Activated naive CD4-positive, alpha-beta T cell treated with anti-CD3 and anti-CD28 coated beads, Interleukin-2, amount 50 U/mL, for 72 hours (primary cell): ENCODE measurements at regions not wholly inside any gene's neighbourhood (a gene's known extent, or its start where the extent isn't known, plus 50 kb on each side); places are given as distances from the start of the nearest gene placed in this dataset.
A peak's percentile ranks its signal among the peaks of the same experiment; 100 is the strongest.
"Not testable (repeated sequence)": the region's sequence is repeated elsewhere in the genome, so short reads cannot be mapped to it uniquely, and the experiment has no call there.

Source experiments
- ATAC-seq, 2 donors: fragments of 150-1000 bp; cut with Tn5 transposase; 2 replicates each; pipeline ENCODE4 v1.10.0; 2021; ENCODE audit warnings: mild to moderate bottlenecking in 2 of 2, moderate library complexity in 2 of 2
- DNase-seq, 2 donors: peaks; one replicate each; pipeline ENCODE4 v3.0.0; 2021 to 2022; ENCODE audit warnings: low spot score in 2 of 2
- H3K27ac Mint-ChIP-seq, 2 donors: one replicate each; pipeline ENCODE4 v1.8.0; 2022; ENCODE audit warnings: mild to moderate bottlenecking in 2 of 2, mixed read lengths in 2 of 2
- H3K36me3 Mint-ChIP-seq, 2 donors: one replicate each; pipeline ENCODE4 v1.8.0; 2022; ENCODE audit warnings: mixed read lengths in 2 of 2
- H3K9me3 Mint-ChIP-seq, 2 donors: one replicate each; pipeline ENCODE4 v1.8.0; 2022; ENCODE audit warnings: mixed read lengths in 2 of 2

DNA sequence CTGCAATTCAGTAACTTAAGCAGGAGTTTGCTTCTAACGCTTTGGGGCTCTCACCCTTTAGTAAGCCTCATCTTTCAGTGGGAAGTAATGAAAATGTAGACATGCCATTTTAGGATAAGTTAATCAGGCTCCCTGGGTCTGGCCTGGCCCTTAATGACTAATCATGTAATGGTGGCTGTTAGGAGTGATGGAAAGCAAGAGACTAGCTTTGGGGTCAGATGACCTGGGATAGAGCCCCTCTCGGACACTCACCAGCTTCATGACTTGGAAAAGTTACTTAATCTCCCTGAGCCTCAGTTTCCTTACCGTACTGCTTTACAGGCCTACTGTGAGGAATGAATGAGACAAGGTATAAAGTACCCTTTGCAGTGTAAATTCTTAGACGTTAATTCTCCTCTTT lies 194.4 kb downstream of the LPIN1 start:
- no peak overlapping the region for H3K27ac Mint-ChIP-seq
- ATAC-seq (no peak), DNase-seq (no peak)
- peaks cover 0 to 4% of the 10 kb centered on the region in 2 donors for H3K9me3 Mint-ChIP-seq
- no peaks in the 10 kb centered on the region for H3K36me3 Mint-ChIP-seq

GRCh38 chr2:11941201-11942177 lies 195.1 kb downstream of the LPIN1 start:
- no peak for DNase-seq

GRCh38 chr2:11942178-11942569 lies 195.7 kb downstream of the LPIN1 start:
- no peaks in the 10 kb centered on the region for H3K36me3 Mint-ChIP-seq
- no peak for ATAC-seq
- H3K9me3 Mint-ChIP-seq, result peaks cover 2 to 4% of the 10 kb centered on the region in 2 donors
- no peak overlapping the region for H3K27ac Mint-ChIP-seq
- DNase-seq, result no peak

More at GRCh38 chr2:11941201-11942177, 195.1 kb downstream of the LPIN1 start:
- Mint-ChIP-seq H3K27ac (no peak overlapping the region), H3K9me3 (peaks cover 0 to 4% of the 10 kb centered on the region in 2 donors), H3K36me3 (no peaks in the 10 kb centered on the region)
- no peak for ATAC-seq

GRCh38 chr2:11944311-11944710 lies 197.9 kb downstream of the LPIN1 start:
- H3K36me3 Mint-ChIP-seq, result no peaks in the 10 kb centered on the region
- ATAC-seq (no peak), DNase-seq (no peak)
- H3K27ac Mint-ChIP-seq, result no peak overlapping the region
- peaks cover 0 to 3% of the 10 kb centered on the region in 2 donors for H3K9me3 Mint-ChIP-seq

DNA sequence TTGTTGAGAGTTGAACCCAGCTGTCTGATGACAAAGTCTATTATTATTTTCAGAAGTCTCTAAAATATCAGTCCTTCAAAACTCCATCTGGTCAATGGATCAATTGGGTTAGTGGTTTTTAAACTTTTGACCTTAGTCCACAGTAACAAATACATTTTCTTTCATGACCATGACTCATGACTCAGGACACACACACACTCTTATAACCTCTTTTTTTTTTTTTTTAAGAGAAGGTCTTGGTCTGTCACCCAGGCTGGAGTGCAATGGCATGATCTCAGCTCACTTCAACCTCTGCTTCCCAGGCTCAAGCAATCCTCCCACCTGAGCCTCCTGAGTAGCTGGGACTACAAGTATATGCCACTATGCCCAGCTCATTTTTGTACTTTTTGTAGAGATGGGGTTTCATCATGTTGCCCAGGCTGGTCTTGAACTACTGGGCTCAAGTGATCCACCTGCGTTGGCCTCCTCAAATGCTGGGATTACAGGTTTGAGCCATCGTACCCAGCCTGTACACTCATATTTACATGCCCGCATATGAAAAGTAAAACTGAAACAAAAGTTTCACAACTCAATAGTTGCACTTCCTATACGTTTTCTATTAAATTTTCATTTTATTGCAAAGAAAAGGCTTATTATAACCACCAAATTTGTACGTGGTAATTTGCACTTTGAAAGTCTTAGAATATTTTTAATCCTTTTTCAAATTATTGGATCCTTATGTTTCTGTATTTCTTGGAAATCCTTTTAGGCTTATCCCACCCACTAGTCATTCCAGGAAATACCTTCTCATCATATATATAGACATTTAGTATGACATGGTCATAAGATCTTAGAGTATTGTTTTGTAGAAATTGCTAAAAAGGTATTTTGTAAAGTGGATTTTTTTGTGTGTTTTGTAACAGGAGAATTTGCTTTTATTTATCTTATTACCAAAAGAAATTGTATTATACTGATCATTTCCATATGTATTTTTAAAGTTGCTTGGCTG lies 199.0 kb downstream of the LPIN1 start:
- H3K27ac Mint-ChIP-seq, result no peak overlapping the region

DNA sequence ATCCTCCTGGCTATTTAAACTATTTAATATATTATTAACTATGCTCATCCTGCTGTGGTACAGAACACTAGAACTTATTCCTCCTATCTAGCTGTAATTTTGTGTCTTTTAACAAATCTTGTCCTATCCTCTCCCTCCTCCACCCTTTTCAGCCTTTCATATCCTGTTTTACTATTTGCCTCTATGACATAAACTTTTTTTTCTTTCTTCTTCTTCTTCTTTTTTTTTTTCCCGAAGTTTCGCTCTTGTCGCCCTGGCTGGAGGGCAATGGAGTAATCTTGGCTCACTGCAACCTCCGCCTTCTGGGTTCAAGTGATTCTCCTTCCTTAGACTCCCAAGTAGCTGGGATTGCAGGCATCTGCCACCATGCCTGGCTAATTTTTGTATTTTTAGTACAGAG lies 201.5 kb downstream of the LPIN1 start:
- Mint-ChIP-seq H3K36me3 (no peaks in the 10 kb centered on the region), H3K9me3 (peaks cover 0 to 3% of the 10 kb centered on the region in 2 donors), H3K27ac (no peak overlapping the region)
- DNase-seq (no peak), ATAC-seq (no peak)

More for the DNA sequence above, 199.0 kb downstream of the LPIN1 start:
- Mint-ChIP-seq H3K36me3 (no peaks in the 10 kb centered on the region), H3K9me3 (peaks cover 0 to 3% of the 10 kb centered on the region in 2 donors)
- DNase-seq (no peak), ATAC-seq (peak; percentile 67 to 87)

GRCh38 chr2:11949732-11950523 lies 203.5 kb downstream of the LPIN1 start:
- H3K27ac Mint-ChIP-seq, result no peak overlapping the region
- ATAC-seq, result no peak
- peaks cover 0 to 4% of the 10 kb centered on the region in 2 donors for H3K36me3 Mint-ChIP-seq
- no peak for DNase-seq
- peaks cover 3 to 5% of the 10 kb centered on the region in 2 donors for H3K9me3 Mint-ChIP-seq

DNA sequence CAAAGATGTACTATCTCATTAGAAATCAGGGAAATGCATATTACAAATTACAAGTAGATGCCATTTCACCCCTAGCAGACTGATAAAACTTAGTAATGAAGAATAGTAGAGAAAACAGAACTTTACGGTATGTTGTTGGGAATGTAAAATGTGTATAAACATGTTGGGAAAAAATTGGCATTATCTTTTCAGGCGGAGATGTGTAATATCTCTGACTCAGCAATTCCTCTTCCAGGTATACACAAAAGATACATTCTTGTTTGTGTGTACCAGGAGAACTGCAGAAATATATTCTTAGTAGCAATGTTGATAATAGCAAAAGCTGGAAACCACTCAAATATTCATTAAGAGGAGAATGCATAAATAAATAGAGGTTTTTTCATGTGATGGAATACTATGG lies 204.5 kb downstream of the LPIN1 start:
- H3K9me3 Mint-ChIP-seq, result peaks cover 3 to 5% of the 10 kb centered on the region in 2 donors
- ATAC-seq (no peak), DNase-seq (no peak)

GRCh38 chr2:11951492-11951891 lies 205.1 kb downstream of the LPIN1 start:
- not testable (repeated sequence) for H3K9me3 Mint-ChIP-seq, H3K36me3 Mint-ChIP-seq, ATAC-seq, H3K27ac Mint-ChIP-seq, DNase-seq

More for the DNA sequence above, 204.5 kb downstream of the LPIN1 start:
- Mint-ChIP-seq H3K27ac (no peak overlapping the region), H3K36me3 (peaks cover 0 to 4% of the 10 kb centered on the region in 2 donors)

- ATAC-seq (no peak), DNase-seq (no peak)
- peaks cover 0 to 4% of the 10 kb centered on the region in 2 donors for H3K36me3 Mint-ChIP-seq
- H3K27ac Mint-ChIP-seq, result no peak overlapping the region
- peaks cover 0 to 5% of the 10 kb centered on the region in 2 donors for H3K9me3 Mint-ChIP-seq
Measured at GRCh38 chr2:11953258-11953657, 206.8 kb downstream of the LPIN1 start.

DNA sequence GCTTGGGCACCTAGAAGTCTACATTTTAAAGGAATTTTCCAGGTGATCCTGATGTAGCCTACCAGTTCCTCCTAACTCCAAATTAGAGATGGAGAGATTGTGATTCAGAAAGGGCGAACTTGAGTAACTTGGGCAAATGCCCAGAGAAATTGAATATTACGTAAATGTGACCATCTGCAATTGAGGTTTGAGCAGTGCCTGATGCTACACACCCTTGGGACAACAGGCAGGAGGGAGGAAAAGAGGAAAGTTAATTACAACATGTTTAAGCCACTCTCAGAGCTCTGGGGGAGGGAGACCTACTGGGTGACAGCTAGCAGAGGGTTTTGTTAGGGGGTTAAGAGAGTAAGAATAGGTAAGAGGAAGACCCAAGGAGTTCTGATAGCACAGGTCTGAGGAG lies 208.9 kb downstream of the LPIN1 start:
- peaks cover 0 to 4% of the 10 kb centered on the region in 2 donors for H3K36me3 Mint-ChIP-seq
- H3K27ac Mint-ChIP-seq, result no peak overlapping the region
- ATAC-seq, result no peak

GRCh38 chr2:11955884-11956291 lies 209.5 kb downstream of the LPIN1 start:
- ATAC-seq, result no peak
- Mint-ChIP-seq H3K36me3 (peaks cover 0 to 4% of the 10 kb centered on the region in 2 donors), H3K9me3 (peaks cover 0 to 9% of the 10 kb centered on the region in 2 donors), H3K27ac (no peak overlapping the region)
- DNase-seq, result no peak

More for the DNA sequence above, 208.9 kb downstream of the LPIN1 start:
- DNase-seq, result no peak
- H3K9me3 Mint-ChIP-seq, result peaks cover 0 to 5% of the 10 kb centered on the region in 2 donors

DNA sequence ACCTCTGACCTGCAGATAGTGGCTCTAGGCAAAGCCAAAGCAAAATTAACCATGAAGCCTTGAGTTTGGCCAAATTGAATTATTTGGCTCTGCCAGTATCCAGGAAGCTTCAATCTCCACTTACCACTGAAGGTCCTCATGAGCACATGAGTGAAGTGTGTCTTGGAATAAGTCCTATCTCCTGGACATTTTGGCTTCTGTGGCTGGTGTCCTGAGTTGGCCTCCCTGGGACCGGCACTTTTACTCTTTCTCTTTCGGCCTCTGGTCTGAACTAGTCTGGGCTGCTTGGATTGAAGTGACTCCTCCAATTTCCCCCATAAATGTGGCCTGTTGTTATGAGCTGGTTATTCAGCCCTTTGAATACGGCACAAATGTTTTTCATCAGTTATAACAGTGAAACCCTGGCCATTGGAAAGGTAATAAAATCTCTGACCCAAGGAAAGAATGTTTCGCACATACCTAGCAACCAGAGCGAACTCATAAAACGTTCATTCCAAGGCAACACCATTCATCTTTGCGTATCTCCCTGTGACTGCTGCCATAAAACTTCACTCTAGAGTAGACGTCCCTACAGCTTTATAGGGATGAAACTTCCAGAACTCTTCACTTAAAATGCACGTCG lies 216.4 kb downstream of the LPIN1 start:
- no peak for ATAC-seq
- Mint-ChIP-seq H3K27ac (peak overlapping the region in 1 of 2 donors; percentile 40), H3K9me3 (peaks cover 0 to 5% of the 10 kb centered on the region in 2 donors), H3K36me3 (no peaks in the 10 kb centered on the region)
- no peak for DNase-seq

DNA sequence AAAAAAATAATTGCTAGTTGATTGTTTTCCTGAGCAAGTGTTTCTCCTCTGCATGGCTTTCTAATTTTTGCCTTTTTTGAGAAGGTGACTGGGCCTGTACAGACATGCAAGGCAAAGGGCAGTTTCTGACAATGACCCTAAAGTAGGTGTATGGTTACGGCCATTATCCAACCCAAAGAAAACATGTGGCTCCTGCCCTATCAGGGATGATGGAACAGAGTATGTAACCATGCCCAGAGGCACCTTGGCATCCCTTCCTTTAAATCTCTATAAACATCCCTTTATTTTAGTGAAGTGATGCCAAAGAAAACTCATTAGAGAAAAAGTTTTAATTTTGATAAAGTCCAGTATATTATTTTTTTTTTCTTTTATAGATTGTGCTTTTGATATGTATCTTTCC lies 217.5 kb downstream of the LPIN1 start:
- ATAC-seq (no peak), DNase-seq (no peak)
- H3K27ac Mint-ChIP-seq, result no peak overlapping the region
- no peaks in the 10 kb centered on the region for H3K36me3 Mint-ChIP-seq
- H3K9me3 Mint-ChIP-seq, result peaks cover 0 to 5% of the 10 kb centered on the region in 2 donors

GRCh38 chr2:11967946-11968465 lies 221.6 kb downstream of the LPIN1 start:
- Mint-ChIP-seq H3K27ac (no peak overlapping the region), H3K9me3 (peaks cover 10 to 13% of the 10 kb centered on the region in 2 donors), H3K36me3 (peaks cover 0 to 15% of the 10 kb centered on the region in 2 donors)
- DNase-seq, result no peak
- no peak for ATAC-seq
